Endothelial cell (in vitro differentiated cells): ENCODE measurements at regions not wholly inside any gene's neighbourhood (a gene's known extent, or its start where the extent isn't known, plus 50 kb on each side); places are given as distances from the start of the nearest gene placed in this dataset.

Source experiments
- DNase-seq: peaks from one replicate; pipeline ENCODE4 v3.0.0; 2021; ENCODE audit warnings: low spot score
- H3K27ac Mint-ChIP-seq: one replicate; pipeline ENCODE4 v1.8.0; 2021; ENCODE audit warnings: mixed read lengths, inconsistent platforms; ENCODE audit not compliant: unreplicated experiment
- H3K27me3 Mint-ChIP-seq: one replicate; pipeline ENCODE4 v1.8.0; 2021; ENCODE audit warnings: mild to moderate bottlenecking, moderate library complexity, mixed read lengths, inconsistent platforms; ENCODE audit not compliant: unreplicated experiment
- H3K36me3 Mint-ChIP-seq: one replicate; pipeline ENCODE4 v1.8.0; 2021; ENCODE audit warnings: mild to moderate bottlenecking, low read depth, mixed read lengths, inconsistent platforms; ENCODE audit not compliant: unreplicated experiment
- H3K4me1 Mint-ChIP-seq: one replicate; pipeline ENCODE4 v1.8.0; 2021; ENCODE audit warnings: mild to moderate bottlenecking, mixed read lengths, inconsistent platforms; ENCODE audit not compliant: unreplicated experiment
- H3K4me3 Mint-ChIP-seq: one replicate; pipeline ENCODE4 v1.8.0; 2021; ENCODE audit warnings: mild to moderate bottlenecking, mixed read lengths, inconsistent platforms; ENCODE audit not compliant: unreplicated experiment
- H3K9me3 Mint-ChIP-seq: one replicate; pipeline ENCODE4 v1.8.0; 2021; ENCODE audit warnings: mixed read lengths, inconsistent platforms; ENCODE audit not compliant: unreplicated experiment
- CTCF ChIP-seq: fragments of 200-600 bp; sonication (generic); IDR thresholded peaks from one replicate; pipeline ENCODE4 v1.5.0; 2021; ENCODE audit warnings: antibody characterized with exemption; ENCODE audit not compliant: unreplicated experiment

GRCh38 chr10:37436357-37436756 lies 311.0 kb downstream of the ANKRD30A start:
- TF ChIP-seq CTCF = no peak
- Mint-ChIP-seq H3K9me3 (peaks cover 9% of the 10 kb centered on the region), H3K4me1 (no peaks in the 10 kb centered on the region), H3K27ac (no peak overlapping the region), H3K4me3 (no peak overlapping the region), H3K36me3 (no peaks in the 10 kb centered on the region), H3K27me3 (no peaks in the 10 kb centered on the region)
- no peak for DNase-seq

GRCh38 chr10:37434091-37434490 lies 308.7 kb downstream of the ANKRD30A start:
- DNase-seq = no peak
- TF ChIP-seq CTCF = no peak
- Mint-ChIP-seq H3K27ac (no peak overlapping the region), H3K9me3 (peaks cover 9% of the 10 kb centered on the region), H3K4me1 (no peaks in the 10 kb centered on the region), H3K27me3 (no peaks in the 10 kb centered on the region), H3K4me3 (no peak overlapping the region), H3K36me3 (no peaks in the 10 kb centered on the region)
